NB4 (cell line): ENCODE measurements at regions not wholly inside any gene's neighbourhood (a gene's known extent, or its start where the extent isn't known, plus 50 kb on each side); places are given as distances from the start of the nearest gene placed in this dataset.

Source experiments
- MYC ChIP-seq: IDR thresholded peaks from 2 replicates; pipeline ENCODE4 v1.6.1; 2011; ENCODE audit warnings: low read depth, low read length
- POLR2A ChIP-seq: IDR thresholded peaks from 2 replicates; pipeline ENCODE4 v1.6.1; 2011; ENCODE audit warnings: mild to moderate bottlenecking; ENCODE audit not compliant: insufficient read length; ENCODE audit errors: extremely low read depth
- TF ChIP-seq, protein P1 (sequence below): IDR thresholded peaks from one replicate; pipeline ENCODE4 v1.5.1; 2012; ENCODE audit warnings: low read depth, low read length
- TF ChIP-seq, protein P2 (sequence below): IDR thresholded peaks from 2 replicates; pipeline ENCODE4 v1.6.1; 2011; ENCODE audit warnings: low read depth, low read length

DNA sequence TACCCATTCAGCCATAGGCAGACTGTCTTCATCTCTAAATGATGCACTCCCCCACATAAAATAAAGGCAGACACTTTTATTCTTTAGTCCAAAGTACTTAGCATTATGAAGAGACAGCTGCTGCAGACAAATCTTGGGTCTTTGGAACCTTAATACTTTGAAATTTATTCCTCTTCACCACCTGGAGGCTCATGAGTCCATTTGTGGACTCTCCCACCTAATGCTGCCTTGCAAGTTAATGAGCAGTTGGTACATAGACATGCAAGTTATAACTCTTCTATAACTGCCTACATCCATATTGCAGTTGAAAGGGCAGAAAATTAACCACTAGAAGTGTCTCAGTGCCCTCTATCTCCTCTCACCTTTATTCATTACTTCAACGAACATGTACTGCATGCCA is 118.6 kb upstream of the CPEB2 start:
- TF ChIP-seq, protein P1, sequence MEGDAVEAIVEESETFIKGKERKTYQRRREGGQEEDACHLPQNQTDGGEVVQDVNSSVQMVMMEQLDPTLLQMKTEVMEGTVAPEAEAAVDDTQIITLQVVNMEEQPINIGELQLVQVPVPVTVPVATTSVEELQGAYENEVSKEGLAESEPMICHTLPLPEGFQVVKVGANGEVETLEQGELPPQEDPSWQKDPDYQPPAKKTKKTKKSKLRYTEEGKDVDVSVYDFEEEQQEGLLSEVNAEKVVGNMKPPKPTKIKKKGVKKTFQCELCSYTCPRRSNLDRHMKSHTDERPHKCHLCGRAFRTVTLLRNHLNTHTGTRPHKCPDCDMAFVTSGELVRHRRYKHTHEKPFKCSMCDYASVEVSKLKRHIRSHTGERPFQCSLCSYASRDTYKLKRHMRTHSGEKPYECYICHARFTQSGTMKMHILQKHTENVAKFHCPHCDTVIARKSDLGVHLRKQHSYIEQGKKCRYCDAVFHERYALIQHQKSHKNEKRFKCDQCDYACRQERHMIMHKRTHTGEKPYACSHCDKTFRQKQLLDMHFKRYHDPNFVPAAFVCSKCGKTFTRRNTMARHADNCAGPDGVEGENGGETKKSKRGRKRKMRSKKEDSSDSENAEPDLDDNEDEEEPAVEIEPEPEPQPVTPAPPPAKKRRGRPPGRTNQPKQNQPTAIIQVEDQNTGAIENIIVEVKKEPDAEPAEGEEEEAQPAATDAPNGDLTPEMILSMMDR: no peak
- no peak for TF ChIP-seq POLR2A
- TF ChIP-seq, protein P2, sequence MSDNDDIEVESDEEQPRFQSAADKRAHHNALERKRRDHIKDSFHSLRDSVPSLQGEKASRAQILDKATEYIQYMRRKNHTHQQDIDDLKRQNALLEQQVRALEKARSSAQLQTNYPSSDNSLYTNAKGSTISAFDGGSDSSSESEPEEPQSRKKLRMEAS: no peak
- no peak for TF ChIP-seq MYC
